Stimulated activated CD4-positive, alpha-beta T cell treated with anti-CD3 and anti-CD28 coated beads, Interleukin-15, amount 100 ng/mL, for 48 hours (primary cell): ENCODE measurements at regions not wholly inside any gene's neighbourhood (a gene's known extent, or its start where the extent isn't known, plus 50 kb on each side); places are given as distances from the start of the nearest gene placed in this dataset.

Source experiments
- DNase-seq, 2 donors: peaks; one replicate each; pipeline ENCODE4 v3.0.0-alpha.2; 2020; ENCODE audit warnings: low read depth in 2 of 2

DNA sequence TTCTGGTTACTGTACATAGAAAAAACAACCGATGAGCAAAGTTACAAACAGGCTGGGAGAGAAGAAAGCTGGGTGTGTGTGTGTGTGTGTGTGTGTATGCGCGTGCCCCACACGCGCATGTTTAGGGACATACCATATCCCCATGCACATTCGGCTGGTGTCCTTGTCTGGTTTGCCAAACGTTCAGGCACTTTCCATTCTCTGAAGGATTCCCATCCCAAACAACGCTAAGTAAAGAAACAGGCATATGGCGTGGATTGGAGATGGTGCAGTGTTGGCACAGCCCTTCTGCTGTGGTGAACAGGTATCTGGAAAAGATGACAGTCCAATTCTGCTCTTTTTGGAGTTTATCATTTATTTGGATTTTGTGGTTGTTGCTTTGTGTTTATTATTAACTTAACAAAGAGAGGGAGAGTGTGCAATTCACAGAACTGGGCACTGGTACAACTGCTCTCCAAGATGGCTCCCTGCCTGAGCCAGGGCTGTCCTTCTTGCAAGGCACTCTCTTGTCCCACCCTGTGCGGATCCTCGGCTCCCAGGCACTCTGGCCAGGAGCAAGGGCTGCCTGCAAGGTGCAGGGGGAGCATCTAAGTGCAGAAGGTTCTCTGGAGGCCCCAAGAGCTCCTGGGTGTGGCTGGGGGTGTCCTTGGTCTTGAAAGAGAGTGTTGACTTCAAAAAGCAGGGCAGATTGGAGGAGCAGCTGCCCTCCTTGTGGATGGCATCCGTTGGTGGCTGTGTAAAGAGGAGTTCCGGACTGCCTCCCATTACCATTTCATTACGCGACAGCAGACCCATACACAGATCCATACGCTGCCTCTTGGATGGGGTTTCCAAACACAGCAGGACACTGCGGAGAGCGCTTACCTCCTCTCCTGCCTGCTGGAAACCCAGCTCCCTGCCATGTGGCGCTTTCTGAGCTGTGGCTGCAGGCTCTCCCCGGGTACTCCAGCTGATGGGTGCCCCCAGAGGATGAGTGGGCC is 263.1 kb downstream of the ZNF536 start:
- no peak for DNase-seq

DNA sequence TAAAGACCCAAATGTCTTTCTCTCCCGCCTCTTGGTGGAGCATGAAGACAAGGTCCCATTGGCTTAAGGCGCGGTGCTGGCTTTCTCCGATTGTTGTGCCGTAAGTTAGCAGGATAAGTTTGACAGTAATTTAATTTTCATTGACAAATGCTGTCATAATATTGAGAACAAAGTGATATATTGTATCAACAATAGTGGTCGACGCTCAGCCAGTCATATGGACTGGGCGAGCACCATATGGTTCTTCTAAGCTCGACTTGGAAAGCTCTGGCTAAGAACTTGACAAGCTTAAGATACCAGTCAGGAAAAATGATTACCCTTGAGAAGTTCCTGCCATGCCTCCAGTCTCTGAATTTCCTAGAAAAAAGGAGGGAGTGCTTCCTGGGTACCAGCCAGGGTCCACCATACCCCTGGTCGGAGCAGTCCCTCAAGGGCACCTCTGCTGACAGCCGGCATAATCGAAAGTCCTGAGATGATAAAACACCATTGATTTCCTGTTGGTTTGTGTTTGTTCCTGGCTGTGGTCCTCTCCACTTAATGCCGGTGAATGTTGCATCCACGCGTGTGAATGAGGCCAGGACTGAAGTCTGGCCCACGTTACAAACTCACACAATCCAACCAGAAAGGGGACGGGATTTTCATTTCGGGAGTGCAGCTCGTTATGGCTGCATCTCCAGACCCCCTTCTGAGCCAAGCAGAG is 262.1 kb downstream of the ZNF536 start:
- no peak for DNase-seq

DNA sequence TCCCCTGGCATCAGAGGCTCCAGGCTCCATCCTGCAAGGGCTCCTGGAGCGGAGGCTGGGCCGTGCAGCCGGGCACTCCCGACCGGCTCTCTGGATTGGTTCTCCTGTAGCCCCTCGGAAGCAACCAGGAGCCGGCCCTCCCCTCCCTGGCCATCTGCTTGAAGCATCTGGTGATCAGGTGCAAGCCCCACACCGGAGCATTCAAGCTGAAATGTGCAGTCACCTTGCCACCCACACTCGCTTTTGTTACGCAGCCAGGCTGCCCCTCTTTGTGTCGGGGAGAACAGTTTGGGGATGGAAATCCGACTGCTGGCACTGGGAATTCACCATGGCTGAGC is 258.8 kb downstream of the ZNF536 start:
- no peak for DNase-seq

DNA sequence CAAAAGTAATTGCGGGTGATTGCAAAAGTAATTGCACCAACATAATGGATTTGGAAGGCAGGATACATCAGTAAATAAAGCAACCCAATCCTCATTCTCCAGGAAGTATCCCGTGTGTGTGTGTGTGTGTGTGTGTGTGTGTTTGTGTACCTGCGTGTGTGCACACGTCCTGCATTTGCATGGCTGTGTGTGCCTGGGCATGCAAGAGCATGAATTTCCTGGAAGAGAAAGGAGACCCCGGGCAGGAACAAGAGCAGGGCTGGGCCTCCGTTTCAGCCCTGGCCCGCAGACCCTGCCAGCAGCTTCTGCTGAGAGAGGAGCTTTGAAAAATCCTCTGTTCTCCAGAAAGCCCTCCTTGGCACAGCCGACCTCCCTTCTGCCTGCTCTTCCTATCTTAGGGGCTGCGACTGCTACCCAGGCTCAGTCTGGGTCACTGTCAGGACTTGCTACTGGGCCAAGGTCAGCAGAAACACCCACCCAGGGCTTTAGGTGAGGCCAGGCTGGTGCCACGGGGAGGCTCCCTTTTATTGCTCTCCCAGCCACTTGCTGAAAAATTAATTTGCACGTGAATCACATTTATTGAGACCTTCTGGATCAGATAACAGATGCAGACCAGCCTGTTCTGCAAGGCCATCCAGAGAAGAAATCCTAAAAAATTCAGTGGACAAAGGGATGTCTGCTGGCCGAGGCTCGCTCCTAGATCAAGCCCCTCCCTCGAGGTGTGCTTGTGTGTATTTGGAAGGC is 258.3 kb downstream of the ZNF536 start:
- DNase-seq = no peak

DNA sequence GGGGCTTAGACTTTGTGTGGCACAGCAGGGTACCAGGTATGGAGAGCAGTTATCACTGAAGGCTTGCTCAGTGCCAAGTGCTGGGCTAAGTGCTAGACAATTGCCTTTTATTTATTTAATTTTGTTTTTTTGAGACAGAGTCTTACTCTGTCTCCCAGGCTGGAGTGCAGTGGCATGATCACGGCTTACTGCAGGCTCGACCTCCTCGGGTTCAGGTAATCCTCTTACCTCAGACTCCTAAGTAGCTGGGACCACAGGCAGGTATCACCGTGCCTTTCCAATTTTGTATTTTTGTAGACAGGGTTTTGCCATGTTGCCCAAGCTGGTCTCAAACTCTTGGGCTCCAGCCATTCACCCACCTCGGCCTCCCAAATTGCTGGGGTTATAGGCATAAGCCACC is 256.9 kb downstream of the ZNF536 start:
- no peak for DNase-seq

DNA sequence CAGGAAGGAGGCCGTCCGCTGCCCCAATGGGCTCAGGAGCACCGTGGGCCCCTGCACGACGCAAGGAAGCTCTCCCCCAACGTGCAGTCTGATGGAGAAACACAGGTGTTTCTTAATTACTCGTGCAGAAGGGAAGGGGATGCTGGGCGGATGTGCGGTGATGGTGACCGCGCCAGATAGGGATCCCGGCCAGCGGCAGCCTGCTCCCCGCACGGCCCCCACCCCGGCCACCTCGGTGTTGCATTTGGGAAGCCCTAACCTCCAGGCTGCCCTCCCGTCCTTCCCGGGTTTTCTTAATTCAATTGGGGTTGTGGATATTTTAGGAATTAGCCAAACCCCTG is 254.4 kb downstream of the ZNF536 start:
- no peak for DNase-seq

DNA sequence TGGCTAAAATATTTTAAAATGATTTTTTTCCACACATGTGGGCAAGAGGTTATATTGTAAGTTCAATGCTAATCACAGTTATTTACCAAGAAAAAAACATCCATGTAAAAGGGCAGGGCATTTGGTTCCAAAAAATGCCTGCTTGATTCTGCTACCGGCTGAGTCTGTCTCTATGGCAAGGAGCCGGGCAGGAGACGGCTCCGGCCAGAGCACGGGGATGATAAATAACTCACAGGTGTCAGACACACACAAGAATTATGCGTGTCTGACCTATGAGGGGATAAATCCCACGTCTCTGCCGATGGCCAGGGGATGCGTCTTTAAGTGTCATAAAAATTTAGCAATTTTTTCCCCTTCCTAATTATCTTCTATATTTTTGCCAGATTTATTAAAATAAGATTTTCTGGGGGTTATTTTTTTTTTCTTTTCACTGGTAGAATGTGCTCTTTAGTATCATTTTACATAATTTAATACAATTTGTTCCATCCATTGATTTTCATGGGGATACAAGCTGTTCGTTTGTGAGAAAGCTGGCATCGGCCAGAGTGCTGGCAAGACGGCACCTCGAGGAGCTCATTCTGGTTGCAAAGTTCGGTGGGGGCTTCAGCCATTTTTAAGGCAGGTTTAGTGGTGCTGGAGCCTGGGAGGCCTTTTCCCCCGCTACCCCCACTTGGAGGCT is 253.9 kb downstream of the ZNF536 start:
- DNase-seq = no peak

DNA sequence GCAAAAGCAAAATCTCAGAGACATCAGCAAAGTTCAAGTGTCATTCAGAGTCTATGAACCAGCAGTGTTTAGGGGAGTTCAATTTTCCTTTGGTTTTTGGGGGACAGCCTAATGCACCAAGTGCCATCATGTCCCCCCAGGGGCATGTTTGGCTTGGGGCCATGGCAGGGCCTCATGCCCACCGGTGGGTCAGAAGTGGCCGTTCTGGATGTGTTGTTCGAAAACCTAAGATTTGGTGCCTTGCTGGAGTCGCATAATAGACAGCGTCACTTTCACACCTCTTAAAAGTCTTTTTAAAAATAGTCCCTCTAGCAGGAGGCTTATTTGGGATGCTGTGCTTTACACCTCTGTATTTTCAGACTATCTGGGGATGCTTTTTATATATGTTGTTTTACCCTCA is 250.1 kb downstream of the ZNF536 start:
- DNase-seq = no peak

DNA sequence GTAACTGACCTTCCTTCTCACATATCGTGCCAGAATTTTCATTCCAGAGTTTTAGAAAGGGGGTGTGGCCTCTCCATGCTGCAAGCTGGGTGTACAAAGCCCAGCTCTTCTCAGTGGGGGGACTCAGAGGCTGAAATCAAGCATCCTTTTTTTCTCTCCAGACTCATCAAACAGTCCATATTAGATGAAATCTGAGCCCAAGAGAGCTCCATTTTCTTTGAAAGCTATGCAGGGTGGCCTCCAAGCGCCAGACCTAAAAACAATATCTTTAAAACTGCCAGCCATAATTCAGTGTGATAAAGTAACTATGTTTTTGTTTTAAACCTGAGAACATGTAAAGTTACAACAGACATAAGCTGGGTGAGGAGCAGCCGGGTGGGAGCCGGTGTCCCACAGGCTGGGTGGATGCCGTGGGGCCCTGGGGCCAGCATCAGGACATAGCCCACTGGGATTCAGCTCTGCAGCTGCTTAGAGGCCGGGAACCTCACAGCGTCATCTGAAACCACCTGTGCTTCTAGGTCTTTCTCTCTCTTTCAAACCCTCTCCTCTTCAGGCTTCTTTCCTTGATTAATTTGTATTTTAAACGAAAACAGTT is 249.2 kb downstream of the ZNF536 start:
- no peak for DNase-seq

DNA sequence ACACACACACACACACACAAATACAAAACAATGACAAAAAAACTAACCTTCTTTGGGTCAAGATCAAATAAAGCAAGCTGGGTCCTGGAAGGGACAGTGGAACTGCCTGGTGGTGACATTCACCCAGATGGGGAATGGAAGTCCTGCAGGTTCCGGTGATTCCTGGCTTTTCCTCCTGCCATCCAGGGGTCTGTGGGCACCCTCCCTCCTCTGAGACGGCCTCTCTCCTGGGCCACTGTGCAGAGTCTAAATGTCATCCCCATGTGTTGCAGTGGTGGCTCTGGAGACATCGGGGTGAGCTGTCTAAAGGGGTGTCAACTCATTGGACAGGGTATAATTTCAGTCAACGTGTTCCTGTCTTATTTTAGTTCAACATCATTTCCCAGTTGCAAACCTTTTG is 248.2 kb downstream of the ZNF536 start:
- no peak for DNase-seq

DNA sequence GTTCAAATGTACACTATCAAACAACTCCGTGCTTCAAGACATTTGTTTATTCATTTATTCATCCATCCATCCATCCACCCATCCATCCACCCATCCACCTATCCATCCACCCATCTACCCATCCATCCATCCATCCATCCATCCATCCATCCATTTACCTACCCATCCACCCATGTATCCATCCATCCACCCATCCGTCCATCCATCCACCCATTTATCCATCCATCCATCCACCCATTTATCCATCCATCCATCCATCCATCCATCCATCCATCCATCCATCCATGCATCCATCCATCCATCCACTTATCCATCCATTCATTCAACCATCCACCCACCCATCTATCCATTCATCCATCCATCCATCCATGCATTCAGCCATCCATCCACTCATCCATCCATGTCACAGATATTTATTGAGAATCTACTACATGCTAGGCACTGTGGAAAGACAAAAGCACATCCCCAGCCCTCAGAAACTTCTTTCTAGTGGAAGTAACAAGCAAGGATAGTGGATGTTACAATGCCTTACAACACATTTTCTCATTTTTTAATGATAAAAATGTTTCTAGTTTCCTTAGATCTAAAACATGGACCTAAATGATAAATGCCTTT is 237.6 kb downstream of the ZNF536 start:
- DNase-seq = no peak

DNA sequence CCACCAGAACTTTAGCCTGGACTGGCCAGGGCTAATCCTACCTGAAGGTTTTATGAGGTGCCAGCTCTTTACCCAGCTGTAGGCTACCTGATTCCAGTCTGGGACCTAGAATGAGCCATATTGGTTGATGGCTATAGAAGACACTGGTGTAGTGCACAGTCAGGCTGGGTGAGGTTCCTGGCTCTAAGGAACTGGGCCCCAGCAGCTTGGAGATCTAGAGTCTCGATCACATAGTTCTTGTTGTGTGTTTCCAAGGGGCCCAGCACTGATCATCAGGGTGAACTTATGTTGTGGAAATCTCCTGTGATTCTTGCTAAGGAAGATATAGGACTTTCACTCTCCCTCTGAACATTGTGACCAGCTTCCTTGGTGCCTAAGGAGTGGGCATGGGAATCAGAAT is 236.3 kb downstream of the ZNF536 start:
- DNase-seq = no peak
